ENCODE measurements at regions not wholly inside any gene's neighbourhood (a gene's known extent, or its start where the extent isn't known, plus 50 kb on each side); places are given as distances from the start of the nearest gene placed in this dataset.

- TF ChIP-seq CTCF (IDR thresholded peaks at IDR 0.05): no peak
- TF ChIP-seq POLR2A (IDR thresholded peaks at IDR 0.05): no peak
Observed at GRCh38 chr16:87143661-87144121, 173.5 kb downstream of the C16orf95 start.
